Lung (tissue), 11 donors: ENCODE measurements at regions not wholly inside any gene's neighbourhood (a gene's known extent, or its start where the extent isn't known, plus 50 kb on each side); places are given as distances from the start of the nearest gene placed in this dataset.

Source experiments
- ATAC-seq: fragments of 200-7000 bp; cut with Tn5 transposase; one replicate; pipeline ENCODE4 v1.9.1; 2020; ENCODE audit warnings: moderate number of reproducible peaks; ENCODE audit not compliant: insufficient read depth, low FRiP score
- DNase-seq, 3 donors: peaks; one replicate each; pipeline ENCODE4 v3.0.0-alpha.2; 2013 to 2017
- H3K27ac ChIP-seq, 2 donors: one replicate each; pipeline ENCODE4 v1.5.1; 2013; ENCODE audit warnings: mild to moderate bottlenecking in 2 of 2, moderate library complexity in 2 of 2, control low read depth in 1 of 2, inconsistent platforms in 1 of 2, low read depth in 1 of 2, low read length in 1 of 2
- H3K27me3 ChIP-seq, 3 donors: one replicate each; pipeline ENCODE4 v1.5.1; 2013; ENCODE audit warnings: low read length in 2 of 3; ENCODE audit not compliant: control insufficient read depth in 3 of 3, insufficient read depth in 3 of 3
- H3K36me3 ChIP-seq, 4 donors: one replicate each; pipeline ENCODE4 v1.5.1; 2013; ENCODE audit warnings: low read length in 4 of 4, mild to moderate bottlenecking in 1 of 4, moderate library complexity in 1 of 4; ENCODE audit not compliant: control insufficient read depth in 4 of 4, insufficient read depth in 4 of 4
- H3K4me1 ChIP-seq, 5 donors: one replicate each; pipeline ENCODE4 v1.5.1; 2013; ENCODE audit warnings: low read length in 5 of 5, mild to moderate bottlenecking in 2 of 5, moderate library complexity in 1 of 5; ENCODE audit not compliant: control insufficient read depth in 5 of 5, insufficient read depth in 5 of 5
- H3K4me3 ChIP-seq: one replicate; pipeline ENCODE4 v1.5.1; 2013; ENCODE audit warnings: mild to moderate bottlenecking, control low read depth, moderate library complexity
- H3K9ac ChIP-seq, 2 donors: one replicate each; pipeline ENCODE4 v1.5.1; 2013; ENCODE audit warnings: low read length in 2 of 2, control low read depth in 1 of 2; ENCODE audit not compliant: insufficient read depth in 1 of 2
- H3K9me3 ChIP-seq, 4 donors: one replicate each; pipeline ENCODE4 v1.5.1; 2013; ENCODE audit warnings: low read length in 3 of 4, mild to moderate bottlenecking in 1 of 4, moderate library complexity in 1 of 4; ENCODE audit not compliant: control insufficient read depth in 4 of 4, insufficient read depth in 3 of 4
- WGBS, 2 donors: extraction: QIAGEN DNeasy Blood & Tissue Kit; methylation state at CpG; one replicate each; pipeline ENCODE4 v1.1.7; 2013; 5-methylcytosine and 5-hydroxymethylcytosine counted together
- TF ChIP-seq, protein P1 (sequence below): IDR thresholded peaks from 2 replicates; pipeline ENCODE4 v1.5.1; 2012; ENCODE audit warnings: mild to moderate bottlenecking; ENCODE audit errors: control extremely low read depth, extremely low read depth
- donor health status: control.
- donor health status: control.
- donor health status: Bipolar disorder and iron deficiency.
- donor health status: healthy.
- donor health status: DM: yes; HTN: yes; CAD: no.

DNA sequence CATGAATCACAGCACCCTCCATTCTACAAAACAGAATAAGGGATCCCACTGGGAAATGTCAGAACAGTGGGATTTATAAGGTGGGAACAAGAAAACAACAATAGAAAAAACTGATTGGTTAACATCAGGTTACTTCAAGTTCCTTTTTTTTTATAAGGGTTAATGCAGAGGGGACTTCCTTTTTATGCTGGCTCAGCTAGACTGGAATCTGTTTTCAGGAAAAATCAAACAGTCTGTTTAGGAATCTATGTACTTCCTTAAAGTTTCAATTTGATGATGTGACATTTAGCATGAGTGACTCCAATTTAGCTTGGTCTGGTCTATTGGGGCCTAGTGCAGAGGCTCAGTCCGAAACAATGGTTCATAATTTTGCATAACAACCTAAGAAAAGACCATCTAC lies 192.9 kb downstream of the ADGRA3 start:
- Histone ChIP-seq H3K27ac (no peak overlapping the region), H3K9me3 (no peaks in the 10 kb centered on the region), H3K9ac (no peak overlapping the region), H3K36me3 (no peaks in the 10 kb centered on the region), H3K4me3 (no peak overlapping the region), H3K4me1 (no peaks in the 10 kb centered on the region), H3K27me3 (no peaks in the 10 kb centered on the region)
- no peak for DNase-seq
- no peak for ATAC-seq
- WGBS, 2 donors, result 50 to 79% methylated on average over 1 of the region's 1 CpG
- TF ChIP-seq, protein P1, sequence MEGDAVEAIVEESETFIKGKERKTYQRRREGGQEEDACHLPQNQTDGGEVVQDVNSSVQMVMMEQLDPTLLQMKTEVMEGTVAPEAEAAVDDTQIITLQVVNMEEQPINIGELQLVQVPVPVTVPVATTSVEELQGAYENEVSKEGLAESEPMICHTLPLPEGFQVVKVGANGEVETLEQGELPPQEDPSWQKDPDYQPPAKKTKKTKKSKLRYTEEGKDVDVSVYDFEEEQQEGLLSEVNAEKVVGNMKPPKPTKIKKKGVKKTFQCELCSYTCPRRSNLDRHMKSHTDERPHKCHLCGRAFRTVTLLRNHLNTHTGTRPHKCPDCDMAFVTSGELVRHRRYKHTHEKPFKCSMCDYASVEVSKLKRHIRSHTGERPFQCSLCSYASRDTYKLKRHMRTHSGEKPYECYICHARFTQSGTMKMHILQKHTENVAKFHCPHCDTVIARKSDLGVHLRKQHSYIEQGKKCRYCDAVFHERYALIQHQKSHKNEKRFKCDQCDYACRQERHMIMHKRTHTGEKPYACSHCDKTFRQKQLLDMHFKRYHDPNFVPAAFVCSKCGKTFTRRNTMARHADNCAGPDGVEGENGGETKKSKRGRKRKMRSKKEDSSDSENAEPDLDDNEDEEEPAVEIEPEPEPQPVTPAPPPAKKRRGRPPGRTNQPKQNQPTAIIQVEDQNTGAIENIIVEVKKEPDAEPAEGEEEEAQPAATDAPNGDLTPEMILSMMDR, result no peak

DNA sequence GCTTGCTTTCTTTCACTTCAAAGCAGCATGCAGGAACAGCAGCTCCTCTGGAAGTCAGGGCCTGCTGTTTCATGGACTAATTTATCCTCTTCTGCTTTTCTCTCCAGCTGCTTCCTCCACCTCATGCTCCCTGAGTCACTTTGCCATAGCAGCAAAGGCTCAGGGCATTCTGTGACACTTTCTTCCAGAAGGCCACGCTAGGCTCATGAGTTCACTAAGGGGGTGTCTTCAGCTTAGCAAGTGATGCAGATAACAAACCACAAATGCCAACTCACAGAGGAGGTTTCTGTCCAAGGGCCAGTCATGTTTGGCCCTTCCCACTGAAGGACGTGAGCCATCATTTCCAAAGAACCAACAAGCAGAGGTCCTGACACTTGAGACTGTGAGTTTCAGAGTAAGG lies 200.2 kb downstream of the ADGRA3 start:
- Histone ChIP-seq H3K27ac (no peak overlapping the region), H3K27me3 (no peaks in the 10 kb centered on the region), H3K36me3 (no peaks in the 10 kb centered on the region), H3K4me3 (no peak overlapping the region), H3K9ac (no peak overlapping the region), H3K9me3 (no peaks in the 10 kb centered on the region), H3K4me1 (no peaks in the 10 kb centered on the region)
- 21 to 54% methylated on average over 2 of the region's 2 CpGs for WGBS, 2 donors
- no peak for ATAC-seq
- no peak for DNase-seq
- TF ChIP-seq, protein P1, result no peak

DNA sequence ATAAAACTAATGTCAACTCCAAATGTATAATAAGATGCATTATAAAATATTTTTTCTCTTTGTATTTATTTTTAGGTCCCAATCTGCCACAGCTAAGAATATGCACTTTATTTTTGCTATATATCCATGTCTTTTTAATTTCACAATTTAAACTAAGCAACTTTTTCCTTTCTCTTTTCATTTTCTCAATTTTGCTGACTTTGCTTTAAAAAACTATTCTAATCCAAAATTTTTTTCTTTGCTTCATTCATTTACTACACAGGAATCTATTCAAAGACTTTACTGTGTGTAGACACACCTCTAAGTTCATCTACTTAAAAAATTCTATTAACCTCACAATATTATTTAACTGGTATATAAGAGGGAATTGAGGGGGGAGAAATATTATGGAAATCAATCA lies 201.9 kb downstream of the ADGRA3 start:
- H3K27ac ChIP-seq, result no peak overlapping the region
- H3K4me1 ChIP-seq, result no peaks in the 10 kb centered on the region
- DNase-seq, result no peak
- H3K9ac ChIP-seq, result no peak overlapping the region
- H3K4me3 ChIP-seq, result no peak overlapping the region
- H3K36me3 ChIP-seq, result no peaks in the 10 kb centered on the region
- H3K9me3 ChIP-seq, result no peaks in the 10 kb centered on the region
- no peaks in the 10 kb centered on the region for H3K27me3 ChIP-seq
- ATAC-seq, result no peak
- TF ChIP-seq, protein P1, result no peak

DNA sequence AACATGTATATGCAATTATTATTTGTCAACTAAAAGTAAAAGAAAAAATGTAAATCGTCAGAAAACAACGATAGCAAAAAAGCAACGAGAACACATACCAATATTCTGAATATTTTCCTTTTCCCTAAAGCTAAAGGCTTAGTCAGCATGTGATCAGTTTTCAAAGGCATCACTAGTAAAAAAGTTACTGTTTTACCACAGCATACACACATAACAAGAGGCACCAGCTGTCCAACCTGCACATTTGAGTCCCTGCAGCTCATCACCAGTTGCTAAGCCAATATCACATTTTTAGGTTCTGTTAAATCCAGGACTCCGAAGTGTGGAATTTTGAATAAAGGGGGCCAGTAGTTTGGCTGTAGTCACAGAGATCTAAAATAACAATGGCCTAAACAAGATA lies 203.8 kb downstream of the ADGRA3 start:
- no peaks in the 10 kb centered on the region for H3K9me3 ChIP-seq
- ATAC-seq (no peak), DNase-seq (no peak)
- 88 to 92% methylated on average over 4 of the region's 4 CpGs for WGBS, 2 donors
- H3K36me3 ChIP-seq, result no peaks in the 10 kb centered on the region
- no peaks in the 10 kb centered on the region for H3K27me3 ChIP-seq
- H3K9ac ChIP-seq, result no peak overlapping the region
- no peak overlapping the region for H3K27ac ChIP-seq
- TF ChIP-seq, protein P1, result no peak
- no peaks in the 10 kb centered on the region for H3K4me1 ChIP-seq
- H3K4me3 ChIP-seq, result no peak overlapping the region
